ENCODE measurements at regions not wholly inside any gene's neighbourhood (a gene's known extent, or its start where the extent isn't known, plus 50 kb on each side); places are given as distances from the start of the nearest gene placed in this dataset.

GRCh38 chr4:66923081-66923865 lies 622.0 kb downstream of the CENPC start:
- CTCF ChIA-PET (ENCODE audit: low intra/inter-chr PET ratio, low total read pairs): no interaction called here
- H3K4me3 ChIP-seq (replicated peaks in 1 of 3; ENCODE audit: insufficient read depth in 1 of 3, low read depth in 2 of 3, low read length in 3 of 3): no peak overlapping the region
- no peak overlapping the region for H2AFZ ChIP-seq (ENCODE audit: low read length)
- no peak for DNase-seq (ENCODE audit: low spot score)
- TF ChIP-seq ZNF770 (CRISPR knock-in tag; IDR thresholded peaks at IDR 0.05) (no peak), POGK (CRISPR knock-in tag; conservative IDR thresholded peaks at IDR 0.05) (no peak), ZFAT (CRISPR knock-in tag; conservative IDR thresholded peaks at IDR 0.05) (no peak), NCOA5 (CRISPR knock-in tag; IDR thresholded peaks at IDR 0.05) (no peak), DMAP1 (CRISPR knock-in tag; IDR thresholded peaks at IDR 0.05) (no peak), ZNF317 (CRISPR knock-in tag; IDR thresholded peaks at IDR 0.05) (no peak), TFDP1 (CRISPR knock-in tag; IDR thresholded peaks at IDR 0.05; ENCODE audit: borderline replicate concordance) (no peak), FOXJ3 (CRISPR knock-in tag; IDR thresholded peaks at IDR 0.05; ENCODE audit: borderline replicate concordance) (no peak), ZNF282 (IDR thresholded peaks at IDR 0.05; ENCODE audit: partially characterized antibody) (no peak), PPARG (CRISPR knock-in tag; conservative IDR thresholded peaks at IDR 0.05) (no peak), IKZF5 (CRISPR knock-in tag; IDR thresholded peaks at IDR 0.05) (no peak), ZNF33B (CRISPR knock-in tag; IDR thresholded peaks at IDR 0.05) (no peak), ZNF605 (CRISPR knock-in tag; IDR thresholded peaks at IDR 0.05) (no peak)
- no peaks in the 10 kb centered on the region for H3K36me3 ChIP-seq (replicated peaks in 1 of 2; ENCODE audit: control insufficient read depth in 1 of 2, insufficient read depth in 2 of 2, low read length in 2 of 2)
- H3K9ac ChIP-seq (ENCODE audit: insufficient read depth, low read depth, low read length): no peak overlapping the region
- H3K4me2 ChIP-seq (ENCODE audit: low read depth, low read length): no peak overlapping the region
- BruUV-seq (replicated peaks): no TSS peak
- H3K9me3 ChIP-seq (ENCODE audit: low read length): no peaks in the 10 kb centered on the region
- FAIRE-seq: no peak
- H3K4me1 ChIP-seq (ENCODE audit: insufficient read depth, low read length): no peaks in the 10 kb centered on the region
- intact Hi-C loops (cut with micrococcal nuclease; ENCODE audit: unreplicated experiment) (no loop called here), in situ Hi-C loops (cut with HindIII; ENCODE audit: extremely low pct_ligation_motif_present, low pct_unique_long_range_greater_than_20kb) (no loop called here)
- H4K20me1 ChIP-seq (ENCODE audit: insufficient read depth, low read length): no peaks in the 10 kb centered on the region
- no peak overlapping the region for H3K27ac ChIP-seq (ENCODE audit: extremely low read length, insufficient read depth, low read length)
- no peaks in the 10 kb centered on the region for H3K27me3 ChIP-seq (ENCODE audit: control insufficient read depth in 1 of 2, insufficient read depth in 2 of 2, low read length in 2 of 2)
- no peak for ATAC-seq
- H3K79me2 ChIP-seq (ENCODE audit: insufficient read depth, low read length): no peaks in the 10 kb centered on the region
- POLR2A ChIA-PET: no interaction called here

Measured in HepG2 (cell line).